ENCODE measurements at regions not wholly inside any gene's neighbourhood (a gene's known extent, or its start where the extent isn't known, plus 50 kb on each side); places are given as distances from the start of the nearest gene placed in this dataset.

DNA sequence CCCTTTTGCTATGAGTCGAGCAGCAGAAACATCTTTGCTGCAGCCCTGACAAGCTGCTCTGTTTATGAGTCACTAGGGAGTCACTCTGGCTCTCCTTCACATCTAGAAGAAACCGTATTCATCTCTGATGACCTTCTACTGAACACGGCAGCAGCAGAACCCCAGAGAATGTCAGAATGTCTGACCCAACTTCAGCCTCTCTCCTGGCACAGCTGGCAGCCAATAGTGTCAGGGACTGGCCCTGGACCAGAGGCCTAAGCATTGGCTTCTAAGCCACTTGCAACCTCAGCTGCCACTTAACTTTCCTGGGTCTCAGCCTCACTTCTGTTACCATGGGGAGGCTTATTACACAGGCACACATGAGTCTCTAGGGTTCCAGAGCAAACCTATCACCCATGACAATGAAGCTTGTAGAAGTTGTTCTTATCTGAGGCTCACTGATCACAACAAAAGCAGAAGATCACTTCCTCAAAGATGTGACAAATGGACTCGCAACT, 184.1 kb upstream of the TLE3 start:
- DNase-seq (ENCODE audit: low spot score): no peak
- TF ChIP-seq, protein P1, sequence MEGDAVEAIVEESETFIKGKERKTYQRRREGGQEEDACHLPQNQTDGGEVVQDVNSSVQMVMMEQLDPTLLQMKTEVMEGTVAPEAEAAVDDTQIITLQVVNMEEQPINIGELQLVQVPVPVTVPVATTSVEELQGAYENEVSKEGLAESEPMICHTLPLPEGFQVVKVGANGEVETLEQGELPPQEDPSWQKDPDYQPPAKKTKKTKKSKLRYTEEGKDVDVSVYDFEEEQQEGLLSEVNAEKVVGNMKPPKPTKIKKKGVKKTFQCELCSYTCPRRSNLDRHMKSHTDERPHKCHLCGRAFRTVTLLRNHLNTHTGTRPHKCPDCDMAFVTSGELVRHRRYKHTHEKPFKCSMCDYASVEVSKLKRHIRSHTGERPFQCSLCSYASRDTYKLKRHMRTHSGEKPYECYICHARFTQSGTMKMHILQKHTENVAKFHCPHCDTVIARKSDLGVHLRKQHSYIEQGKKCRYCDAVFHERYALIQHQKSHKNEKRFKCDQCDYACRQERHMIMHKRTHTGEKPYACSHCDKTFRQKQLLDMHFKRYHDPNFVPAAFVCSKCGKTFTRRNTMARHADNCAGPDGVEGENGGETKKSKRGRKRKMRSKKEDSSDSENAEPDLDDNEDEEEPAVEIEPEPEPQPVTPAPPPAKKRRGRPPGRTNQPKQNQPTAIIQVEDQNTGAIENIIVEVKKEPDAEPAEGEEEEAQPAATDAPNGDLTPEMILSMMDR (IDR thresholded peaks at IDR 0.05): no peak
- peak; percentile 78 for ATAC-seq (ENCODE audit: low FRiP score)

DNA sequence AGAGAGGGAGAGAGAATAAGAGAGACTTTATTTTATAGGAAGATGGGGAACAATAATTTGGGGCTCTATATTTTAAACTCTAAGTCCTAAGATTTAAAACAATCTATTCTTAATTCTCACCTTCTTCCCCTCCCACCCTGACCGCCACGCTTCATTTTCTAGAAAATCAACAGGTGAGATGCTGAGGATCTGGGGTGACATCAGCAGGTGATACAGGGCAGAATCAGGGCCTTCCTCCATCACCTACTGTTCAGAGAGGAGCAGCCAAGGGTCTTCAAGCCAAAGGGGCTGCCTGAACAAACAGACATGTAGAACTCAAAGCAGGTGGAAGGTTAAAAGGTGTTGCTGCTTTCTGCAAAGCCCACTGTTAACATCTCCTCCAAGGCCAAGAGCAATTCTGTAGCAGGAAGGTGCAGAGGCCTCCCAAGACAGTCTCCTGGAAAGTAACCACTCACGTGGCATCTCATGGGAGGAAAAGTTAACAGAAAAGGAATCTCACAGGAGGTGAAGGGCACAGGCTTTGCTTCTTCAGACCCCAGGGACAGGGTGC, 183.6 kb upstream of the TLE3 start:
- ATAC-seq (ENCODE audit: low FRiP score) (no peak), DNase-seq (ENCODE audit: low spot score) (no peak)
- TF ChIP-seq, protein P1 (IDR thresholded peaks at IDR 0.05): no peak

DNA sequence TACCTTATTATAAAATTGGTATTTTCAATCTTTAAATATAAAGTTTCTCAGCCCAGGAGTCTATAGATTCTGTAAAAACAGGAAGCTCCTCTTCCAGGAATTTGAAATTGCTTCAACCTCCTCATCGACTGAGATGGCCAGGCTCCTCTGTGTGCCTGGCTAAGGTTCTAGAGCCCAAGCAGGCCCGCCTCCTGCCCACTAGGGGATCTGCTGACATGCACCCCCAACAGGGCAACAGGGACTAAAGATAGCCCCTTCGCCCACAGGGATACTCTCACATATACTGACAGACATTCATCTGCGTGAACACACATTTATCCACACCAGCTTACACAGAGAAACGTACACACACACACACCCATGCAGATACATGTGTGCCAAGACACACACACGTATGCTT, 183.1 kb upstream of the TLE3 start:
- ATAC-seq (ENCODE audit: low FRiP score) (no peak), DNase-seq (ENCODE audit: low spot score) (no peak)
- TF ChIP-seq, protein P1 (IDR thresholded peaks at IDR 0.05): no peak

DNA sequence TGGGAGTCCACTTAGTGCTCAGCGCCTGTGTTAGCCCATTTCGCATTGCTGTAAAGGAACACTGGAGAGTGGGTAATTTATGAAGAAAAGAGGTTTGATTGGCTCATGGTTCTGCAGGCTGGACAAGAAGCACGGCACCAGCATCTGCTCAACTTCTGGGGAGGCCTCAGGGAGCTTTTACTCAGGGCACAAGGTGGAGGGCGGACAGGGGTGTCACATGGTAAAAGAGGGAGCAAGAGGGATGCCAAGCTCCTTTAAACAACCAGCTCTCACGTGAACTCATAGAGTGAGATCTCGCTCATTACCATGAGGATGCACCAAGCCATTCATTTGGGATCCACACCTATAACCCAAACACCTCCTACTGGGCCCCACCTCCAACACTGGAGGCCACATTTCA, 181.4 kb upstream of the TLE3 start:
- no peak for ATAC-seq (ENCODE audit: low FRiP score)
- no peak for DNase-seq (ENCODE audit: low spot score)
- TF ChIP-seq, protein P1 (IDR thresholded peaks at IDR 0.05): no peak

DNA sequence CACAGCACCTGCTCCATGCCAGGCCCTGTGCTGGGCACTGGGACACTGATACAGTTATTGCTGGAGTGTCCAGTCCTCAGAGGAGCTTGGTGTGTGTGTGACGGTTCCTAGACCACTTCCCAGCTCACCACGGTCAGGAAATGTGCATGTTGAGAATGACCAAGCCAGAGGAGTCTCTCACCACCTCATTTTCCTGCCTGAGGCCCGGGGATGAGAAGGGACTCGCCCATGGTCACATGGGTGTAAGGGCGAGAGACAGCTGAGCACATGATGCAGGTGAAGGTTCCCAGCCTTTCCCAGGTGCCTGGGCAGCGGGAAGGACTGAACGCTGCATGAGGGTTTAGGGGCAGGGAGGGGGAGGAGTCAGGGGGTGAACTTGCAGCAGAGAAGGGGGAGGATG, 180.9 kb upstream of the TLE3 start:
- TF ChIP-seq, protein P1 (IDR thresholded peaks at IDR 0.05): no peak
- DNase-seq (ENCODE audit: low spot score) (no peak), ATAC-seq (ENCODE audit: low FRiP score) (no peak)

DNA sequence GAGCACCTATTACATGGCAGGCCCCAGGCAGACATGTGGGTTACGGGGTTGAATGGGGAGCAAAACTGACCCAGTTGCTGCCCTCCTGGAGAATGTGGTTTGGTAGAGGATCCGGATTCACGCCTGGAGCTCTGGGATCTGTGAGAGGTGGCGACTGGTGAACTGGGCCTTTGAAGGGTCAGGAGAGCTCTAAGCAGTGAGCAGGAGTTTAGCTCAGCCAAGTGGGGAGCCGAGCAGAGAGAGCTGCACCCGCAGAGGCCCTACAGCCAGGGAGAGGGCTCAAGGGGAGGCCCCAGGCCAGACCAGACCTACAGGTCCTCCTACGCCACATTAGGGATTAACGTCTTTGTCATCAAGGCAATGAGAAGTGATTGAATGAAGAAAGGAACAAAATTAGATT, 179.8 kb upstream of the TLE3 start:
- TF ChIP-seq, protein P1 (IDR thresholded peaks at IDR 0.05): no peak
- no peak for ATAC-seq (ENCODE audit: low FRiP score)
- DNase-seq (ENCODE audit: low spot score): no peak

DNA sequence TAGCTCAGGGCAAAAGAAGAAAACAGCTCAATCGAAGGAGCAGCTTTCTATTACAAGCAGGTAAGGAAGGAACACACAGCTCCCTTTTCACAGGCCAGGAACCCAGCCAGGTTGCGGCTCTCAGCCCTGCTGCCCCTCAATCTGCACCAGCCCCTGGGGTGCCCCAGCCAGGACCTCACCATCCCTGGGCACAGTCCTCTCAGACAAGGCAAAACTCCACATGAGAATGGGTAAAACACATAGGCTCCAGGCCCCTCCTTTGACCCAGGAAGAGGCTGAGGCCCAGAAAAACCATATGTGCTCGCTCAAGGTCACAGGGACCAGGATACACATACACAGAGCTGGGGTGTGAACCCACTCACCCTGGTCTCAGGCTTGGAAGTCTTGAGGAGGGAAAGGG, 178.7 kb upstream of the TLE3 start:
- TF ChIP-seq, protein P1 (IDR thresholded peaks at IDR 0.05): no peak
- ATAC-seq (ENCODE audit: low FRiP score) (no peak), DNase-seq (ENCODE audit: low spot score) (no peak)
